ENCODE measurements at regions not wholly inside any gene's neighbourhood (a gene's known extent, or its start where the extent isn't known, plus 50 kb on each side); places are given as distances from the start of the nearest gene placed in this dataset.

GRCh38 chr7:84354866-84355265 lies 160.3 kb upstream of the SEMA3A start:
- peaks cover 3% of the 10 kb centered on the region for H3K4me1 Mint-ChIP-seq
- TF ChIP-seq, protein P1, sequence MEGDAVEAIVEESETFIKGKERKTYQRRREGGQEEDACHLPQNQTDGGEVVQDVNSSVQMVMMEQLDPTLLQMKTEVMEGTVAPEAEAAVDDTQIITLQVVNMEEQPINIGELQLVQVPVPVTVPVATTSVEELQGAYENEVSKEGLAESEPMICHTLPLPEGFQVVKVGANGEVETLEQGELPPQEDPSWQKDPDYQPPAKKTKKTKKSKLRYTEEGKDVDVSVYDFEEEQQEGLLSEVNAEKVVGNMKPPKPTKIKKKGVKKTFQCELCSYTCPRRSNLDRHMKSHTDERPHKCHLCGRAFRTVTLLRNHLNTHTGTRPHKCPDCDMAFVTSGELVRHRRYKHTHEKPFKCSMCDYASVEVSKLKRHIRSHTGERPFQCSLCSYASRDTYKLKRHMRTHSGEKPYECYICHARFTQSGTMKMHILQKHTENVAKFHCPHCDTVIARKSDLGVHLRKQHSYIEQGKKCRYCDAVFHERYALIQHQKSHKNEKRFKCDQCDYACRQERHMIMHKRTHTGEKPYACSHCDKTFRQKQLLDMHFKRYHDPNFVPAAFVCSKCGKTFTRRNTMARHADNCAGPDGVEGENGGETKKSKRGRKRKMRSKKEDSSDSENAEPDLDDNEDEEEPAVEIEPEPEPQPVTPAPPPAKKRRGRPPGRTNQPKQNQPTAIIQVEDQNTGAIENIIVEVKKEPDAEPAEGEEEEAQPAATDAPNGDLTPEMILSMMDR (IDR thresholded peaks at IDR 0.05; ENCODE audit: unreplicated experiment): no peak
- no peak overlapping the region for H3K27ac Mint-ChIP-seq
- DNase-seq (ENCODE audit: low spot score in 2 of 2, unreplicated experiment in 2 of 2): no peak
- peaks cover 4% of the 10 kb centered on the region for H3K36me3 Mint-ChIP-seq
- peaks cover 13% of the 10 kb centered on the region for H3K9me3 Mint-ChIP-seq
- no peaks in the 10 kb centered on the region for H3K27me3 Mint-ChIP-seq (ENCODE audit: low read depth)
- H3K4me3 Mint-ChIP-seq: no peak overlapping the region

DNA sequence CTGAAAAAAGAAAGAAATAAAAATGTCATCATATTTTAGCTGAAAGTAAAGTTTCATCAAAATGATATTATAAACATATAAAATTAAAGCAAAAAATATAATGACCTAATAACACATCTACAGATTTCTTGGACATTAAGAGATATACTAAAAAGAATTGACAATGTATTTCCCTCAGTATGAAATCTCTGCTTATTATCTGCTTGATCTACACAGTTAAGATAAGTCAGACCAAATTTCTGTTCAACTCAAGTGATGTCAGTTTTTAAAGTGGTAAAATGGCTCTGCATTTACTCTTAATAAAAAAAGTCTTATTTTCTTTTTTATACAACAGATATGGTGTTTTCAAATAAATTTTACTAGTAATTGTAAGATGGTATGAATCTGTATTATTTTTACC lies 159.4 kb upstream of the SEMA3A start:
- peaks cover 21% of the 10 kb centered on the region for H3K9me3 Mint-ChIP-seq
- DNase-seq (ENCODE audit: low spot score in 2 of 2, unreplicated experiment in 2 of 2): no peak
- H3K27ac Mint-ChIP-seq: no peak overlapping the region
- H3K4me1 Mint-ChIP-seq: peaks cover 3% of the 10 kb centered on the region
- H3K36me3 Mint-ChIP-seq: peaks cover 4% of the 10 kb centered on the region
- no peaks in the 10 kb centered on the region for H3K27me3 Mint-ChIP-seq (ENCODE audit: low read depth)
- TF ChIP-seq, protein P1 (IDR thresholded peaks at IDR 0.05; ENCODE audit: unreplicated experiment): no peak
- H3K4me3 Mint-ChIP-seq: no peak overlapping the region

GRCh38 chr7:84339306-84339705 lies 144.7 kb upstream of the SEMA3A start:
- Mint-ChIP-seq H3K4me3 (no peak overlapping the region), H3K9me3 (no peaks in the 10 kb centered on the region), H3K27ac (no peak overlapping the region), H3K27me3 (ENCODE audit: low read depth) (no peaks in the 10 kb centered on the region), H3K36me3 (no peaks in the 10 kb centered on the region), H3K4me1 (peaks cover 10% of the 10 kb centered on the region)
- DNase-seq (ENCODE audit: low spot score in 2 of 2, unreplicated experiment in 2 of 2): no peak
- TF ChIP-seq, protein P1 (IDR thresholded peaks at IDR 0.05; ENCODE audit: unreplicated experiment): no peak

DNA sequence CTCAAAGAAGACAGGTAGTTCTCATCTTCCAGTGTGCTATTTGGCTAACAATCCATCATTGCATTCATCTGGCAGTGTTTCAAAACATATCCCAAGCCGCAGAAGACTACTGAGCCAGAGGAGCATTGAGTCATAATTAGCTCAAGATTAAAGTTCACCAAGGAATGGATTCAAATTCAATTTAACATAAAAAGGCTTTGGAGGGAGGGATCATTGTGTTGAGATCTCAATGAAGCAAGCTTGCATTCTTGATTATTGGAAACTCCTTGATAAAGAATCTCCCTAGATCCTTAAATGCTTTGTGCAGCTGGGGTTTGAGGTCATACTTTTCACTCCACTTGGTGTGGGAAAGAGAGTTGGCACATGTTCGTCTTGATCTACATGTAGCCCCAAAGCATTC lies 142.8 kb upstream of the SEMA3A start:
- H3K27ac Mint-ChIP-seq: no peak overlapping the region
- H3K4me1 Mint-ChIP-seq: peaks cover 10% of the 10 kb centered on the region
- no peaks in the 10 kb centered on the region for H3K9me3 Mint-ChIP-seq
- DNase-seq (ENCODE audit: low spot score in 2 of 2, unreplicated experiment in 2 of 2): no peak
- H3K27me3 Mint-ChIP-seq (ENCODE audit: low read depth): no peaks in the 10 kb centered on the region
- TF ChIP-seq, protein P1 (IDR thresholded peaks at IDR 0.05; ENCODE audit: unreplicated experiment): no peak
- no peak overlapping the region for H3K4me3 Mint-ChIP-seq
- H3K36me3 Mint-ChIP-seq: no peaks in the 10 kb centered on the region

GRCh38 chr7:84336766-84337165 lies 142.2 kb upstream of the SEMA3A start:
- H3K27ac Mint-ChIP-seq: no peak overlapping the region
- H3K4me3 Mint-ChIP-seq: no peak overlapping the region
- TF ChIP-seq, protein P1 (IDR thresholded peaks at IDR 0.05; ENCODE audit: unreplicated experiment): no peak
- H3K27me3 Mint-ChIP-seq (ENCODE audit: low read depth): no peaks in the 10 kb centered on the region
- H3K36me3 Mint-ChIP-seq: no peaks in the 10 kb centered on the region
- H3K4me1 Mint-ChIP-seq: peaks cover 12% of the 10 kb centered on the region
- H3K9me3 Mint-ChIP-seq: no peaks in the 10 kb centered on the region
- no peak for DNase-seq (ENCODE audit: low spot score in 2 of 2, unreplicated experiment in 2 of 2)

DNA sequence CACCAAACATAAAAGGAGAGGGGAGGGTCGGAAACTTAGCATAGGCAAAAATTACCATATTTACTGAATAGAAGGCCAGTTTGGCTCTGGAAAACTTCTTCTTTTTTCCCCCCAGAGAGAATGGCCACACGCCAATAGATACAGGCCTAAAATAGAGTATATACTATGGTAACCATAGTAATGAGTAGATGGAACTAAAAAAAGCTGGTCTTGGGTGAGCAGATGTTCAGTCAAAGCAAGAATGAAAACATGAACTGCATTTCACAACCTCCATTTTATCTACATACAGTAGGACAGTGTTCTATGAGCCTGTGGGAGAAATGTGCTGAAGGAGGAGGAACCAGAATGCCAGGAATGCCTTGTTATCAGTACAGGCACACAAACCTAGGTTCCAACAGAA lies 141.7 kb upstream of the SEMA3A start:
- Mint-ChIP-seq H3K9me3 (no peaks in the 10 kb centered on the region), H3K27ac (peak overlapping the region; percentile 77), H3K27me3 (ENCODE audit: low read depth) (no peaks in the 10 kb centered on the region), H3K4me1 (peaks cover 16% of the 10 kb centered on the region), H3K36me3 (no peaks in the 10 kb centered on the region), H3K4me3 (no peak overlapping the region)
- TF ChIP-seq, protein P1 (IDR thresholded peaks at IDR 0.05; ENCODE audit: unreplicated experiment): no peak
- DNase-seq (ENCODE audit: low spot score in 2 of 2, unreplicated experiment in 2 of 2): no peak

Data from mesothelial cell of epicardium (in vitro differentiated cells).